Stomach (tissue), 4 donors: ENCODE measurements at regions not wholly inside any gene's neighbourhood (a gene's known extent, or its start where the extent isn't known, plus 50 kb on each side); places are given as distances from the start of the nearest gene placed in this dataset.

Source experiments
- CTCF ChIP-seq, 7 experiments: fragments of 450-650 bp in 4 of 7; fragments of 200-600 bp in 3 of 7; sonication (generic) in 3 of 7; IDR thresholded peaks; one replicate each; pipeline ENCODE4 v1.5.1; 2016 to 2019; ENCODE audit warnings: antibody characterized with exemption in 7 of 7, control low read depth in 2 of 7, mild to moderate bottlenecking in 1 of 7
- POLR2A ChIP-seq, 4 donors: fragments of 450-650 bp; IDR thresholded peaks; one replicate each; pipeline ENCODE4 v1.6.1; 2016; ENCODE audit warnings: antibody characterized with exemption in 4 of 4, control low read depth in 2 of 4, mild to moderate bottlenecking in 1 of 4, moderate library complexity in 1 of 4

GRCh38 chr1:19563324-19564097 is 78.2 kb upstream of the CAPZB start:
- TF ChIP-seq CTCF (IDR thresholded peaks at IDR 0.05), result no peak
- TF ChIP-seq POLR2A (IDR thresholded peaks at IDR 0.05), result no peak
